ENCODE measurements at regions not wholly inside any gene's neighbourhood (a gene's known extent, or its start where the extent isn't known, plus 50 kb on each side); places are given as distances from the start of the nearest gene placed in this dataset.

DNA sequence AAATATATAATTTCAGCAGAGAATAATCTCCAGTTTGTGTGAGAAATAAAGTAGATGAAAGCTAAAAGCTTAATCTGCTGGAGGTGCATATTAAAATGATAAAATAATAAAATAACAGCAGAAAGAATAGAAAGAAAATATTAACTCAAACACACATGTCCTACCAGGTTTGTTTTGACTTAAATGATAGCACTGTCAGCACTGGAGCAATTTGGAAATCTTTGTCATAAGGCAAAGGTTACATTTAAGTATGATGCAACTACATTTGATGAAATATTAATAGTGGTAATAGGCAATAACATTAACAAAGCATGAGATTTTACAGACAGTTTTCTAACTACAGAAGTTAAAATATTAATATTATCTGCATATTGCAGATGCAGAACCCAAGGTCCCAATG, 2380.1 kb downstream of the PCDH9 start:
- DNase-seq, result no peak

DNA sequence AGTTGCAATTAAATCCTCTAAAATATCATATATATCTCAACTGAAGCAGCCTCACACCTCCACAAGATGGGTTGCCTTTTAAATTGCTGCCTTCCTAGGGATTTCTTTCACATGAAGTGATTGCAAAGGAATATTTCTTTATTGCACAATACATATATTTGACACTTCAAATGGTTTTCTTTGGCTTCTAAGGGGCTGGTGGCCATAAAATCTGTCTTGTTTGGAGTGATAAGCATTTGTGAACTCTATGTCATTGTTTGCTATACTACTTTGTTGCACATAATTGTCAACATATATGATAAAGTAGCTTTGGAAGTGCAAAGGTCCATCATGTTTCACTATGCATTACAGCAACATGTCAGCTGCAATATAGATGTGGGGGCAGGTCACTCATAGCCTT, 2380.9 kb downstream of the PCDH9 start:
- DNase-seq, result no peak

DNA sequence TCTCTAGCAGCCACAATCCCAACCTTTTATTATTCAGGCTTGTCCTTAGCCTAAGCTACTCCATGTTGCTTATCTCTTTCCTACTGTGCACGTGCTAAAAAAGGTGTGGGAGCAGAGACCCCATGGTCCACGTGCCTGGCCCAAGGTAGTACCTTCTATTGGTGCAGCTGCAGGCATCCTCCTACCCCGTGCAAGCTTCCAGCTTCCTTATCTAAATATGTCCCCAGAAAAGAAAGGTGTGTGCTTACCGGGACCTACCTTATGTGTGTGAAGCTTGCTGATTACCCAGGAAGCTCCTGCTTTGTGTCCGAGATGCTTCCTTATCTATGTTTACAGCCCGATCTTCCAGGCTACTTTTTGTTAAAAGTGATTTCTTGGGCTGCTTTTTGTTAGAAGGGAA, 2382.4 kb downstream of the PCDH9 start:
- no peak for DNase-seq

DNA sequence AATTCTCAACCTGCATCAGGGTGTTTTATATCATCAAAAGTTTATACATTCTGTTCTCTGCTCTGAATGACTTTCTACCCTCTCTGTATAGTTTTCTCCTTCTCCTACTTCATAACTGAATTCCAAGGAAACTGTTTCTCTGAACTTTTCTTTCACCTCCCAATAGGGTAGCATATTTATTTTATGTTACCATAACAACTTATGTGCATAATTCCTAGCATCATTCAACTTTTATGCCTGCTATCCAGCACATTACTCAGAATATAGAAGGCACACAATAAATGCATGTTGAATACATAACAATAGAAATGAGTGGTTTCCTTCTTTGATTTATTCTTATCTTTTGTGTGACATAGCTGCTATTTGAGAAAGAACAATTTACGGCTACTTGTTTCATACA, 2385.0 kb downstream of the PCDH9 start:
- no peak for DNase-seq

DNA sequence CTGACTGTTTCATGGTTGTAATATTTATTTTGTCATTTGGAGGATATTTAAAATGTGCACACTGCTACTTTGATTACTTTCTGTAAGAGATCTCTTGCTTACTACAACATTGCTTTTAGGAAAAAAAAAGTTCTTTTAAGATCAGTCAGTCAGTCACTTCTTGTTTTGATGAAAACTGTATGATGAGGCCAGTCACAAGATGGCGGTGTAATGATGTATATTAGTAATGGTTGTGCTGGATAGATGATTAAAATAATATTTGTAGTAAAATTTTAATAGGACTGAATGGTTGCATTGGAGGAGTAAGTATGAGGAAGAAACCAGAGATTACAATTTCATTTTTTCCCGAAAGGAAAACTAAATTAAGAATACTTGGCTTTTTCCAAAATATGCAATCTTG, 2411.1 kb downstream of the PCDH9 start:
- no peak for DNase-seq

DNA sequence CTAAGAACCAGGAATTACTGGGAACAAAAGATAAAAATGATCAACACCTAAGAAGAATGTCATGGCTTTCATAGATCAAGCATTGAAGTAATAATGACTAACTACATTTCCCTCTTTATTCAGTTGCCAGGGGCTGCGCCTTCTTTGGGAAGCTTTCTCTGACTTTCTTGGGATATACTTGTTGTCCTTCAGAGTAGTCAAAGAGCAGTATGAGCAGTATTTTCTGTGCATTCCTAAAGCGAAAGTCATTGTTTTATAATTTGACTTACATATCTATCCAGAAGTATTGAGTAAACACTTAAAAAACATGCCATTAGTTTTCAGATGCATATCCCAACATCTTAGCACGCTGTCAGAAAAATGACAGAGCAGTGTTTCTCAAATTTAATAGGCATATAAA, 2412.4 kb downstream of the PCDH9 start:
- DNase-seq, result peak; percentile 15

DNA sequence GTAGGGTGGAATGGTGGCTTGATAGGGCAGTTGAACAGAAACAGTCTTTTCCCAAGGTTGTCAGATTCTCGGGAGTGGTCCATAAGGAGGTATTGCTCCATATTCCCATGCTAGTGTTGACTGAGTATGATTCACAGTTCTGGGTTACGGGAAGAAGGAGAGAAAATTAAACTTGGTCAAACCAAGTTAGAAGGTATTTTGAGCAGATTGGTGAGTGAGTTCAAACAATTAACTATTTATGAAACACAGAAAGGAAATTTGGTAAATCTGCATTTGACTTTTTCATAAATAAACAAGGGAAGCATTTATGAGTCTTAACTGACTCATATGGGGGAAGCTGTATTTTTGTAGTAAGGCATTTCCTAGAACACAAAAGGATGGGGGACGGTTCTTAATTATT, 2419.4 kb downstream of the PCDH9 start:
- no peak for DNase-seq

DNA sequence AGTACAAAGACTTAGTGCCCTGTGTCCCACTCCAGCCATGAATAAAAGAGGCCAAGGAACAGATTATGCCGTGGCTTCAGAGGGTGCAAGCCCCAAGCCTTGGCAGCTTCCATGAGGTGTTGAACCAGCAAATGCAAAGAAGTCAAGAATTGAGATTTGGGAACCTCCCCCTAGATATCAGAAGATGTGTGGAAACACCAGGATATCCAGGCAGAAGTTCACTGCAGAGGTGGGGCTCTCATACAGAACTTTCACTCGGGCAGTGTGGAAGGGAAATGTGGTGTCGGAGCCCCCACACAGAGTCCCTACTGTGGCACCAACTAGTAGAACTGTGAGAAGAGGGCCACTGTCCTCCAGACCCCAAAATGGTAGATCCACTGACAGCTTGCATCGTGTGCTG, 2421.4 kb downstream of the PCDH9 start:
- DNase-seq, result no peak

DNA sequence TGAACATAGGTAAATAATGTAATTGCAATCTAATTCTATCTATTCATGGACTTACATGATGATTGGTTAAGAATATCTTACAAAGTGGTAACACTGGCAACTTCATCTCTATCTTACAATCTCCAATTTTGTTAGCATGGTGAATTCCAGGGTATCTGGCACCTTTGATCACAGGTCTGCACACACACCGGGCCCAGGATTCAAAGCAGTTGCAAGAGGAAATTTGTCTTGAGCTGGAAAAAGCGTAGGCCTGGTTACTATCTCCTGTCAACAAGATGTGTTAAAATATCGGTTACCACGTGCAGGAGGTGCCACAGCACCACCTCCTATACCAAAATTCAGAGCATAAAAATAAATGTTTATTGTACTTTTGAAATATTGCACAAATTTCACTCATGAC, 2428.4 kb downstream of the PCDH9 start:
- no peak for DNase-seq

DNA sequence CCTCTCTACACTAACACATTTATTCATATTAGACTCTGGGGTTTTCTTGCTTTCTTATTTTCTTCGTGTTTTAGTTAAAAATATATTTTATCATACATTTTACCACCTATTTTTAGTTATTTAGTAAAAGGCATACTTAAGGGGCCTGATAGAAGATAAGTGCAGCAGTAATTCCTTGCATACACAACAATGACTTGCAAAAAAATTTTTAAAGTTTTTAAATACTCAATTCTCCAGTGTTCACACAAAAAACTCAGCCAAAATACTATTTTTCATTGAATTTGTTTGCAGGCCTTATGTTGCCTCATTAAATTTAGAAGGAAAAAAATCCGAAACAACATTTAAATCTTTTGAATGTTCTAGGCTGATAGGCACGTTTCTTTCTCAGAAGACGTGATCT, 2431.7 kb downstream of the PCDH9 start:
- DNase-seq, result no peak

DNA sequence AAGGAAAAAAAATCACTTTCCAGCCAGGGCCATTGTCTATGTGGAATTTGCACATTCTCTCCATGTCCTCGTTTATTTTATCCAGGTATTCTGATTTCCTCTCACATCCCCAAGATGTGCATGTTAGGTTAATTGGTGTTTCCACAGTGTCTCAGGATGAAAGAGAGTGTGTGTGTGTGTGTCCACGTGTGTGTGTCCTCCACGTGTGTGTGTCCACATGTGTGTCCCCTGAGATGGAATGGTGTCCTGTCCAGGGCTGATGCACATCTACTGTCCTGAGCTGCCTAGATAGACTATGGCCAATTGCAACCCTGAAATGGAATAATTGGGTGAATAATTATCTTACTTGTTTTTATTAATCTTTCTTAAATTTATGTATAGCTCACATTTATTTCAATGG, 2436.5 kb downstream of the PCDH9 start:
- no peak for DNase-seq

DNA sequence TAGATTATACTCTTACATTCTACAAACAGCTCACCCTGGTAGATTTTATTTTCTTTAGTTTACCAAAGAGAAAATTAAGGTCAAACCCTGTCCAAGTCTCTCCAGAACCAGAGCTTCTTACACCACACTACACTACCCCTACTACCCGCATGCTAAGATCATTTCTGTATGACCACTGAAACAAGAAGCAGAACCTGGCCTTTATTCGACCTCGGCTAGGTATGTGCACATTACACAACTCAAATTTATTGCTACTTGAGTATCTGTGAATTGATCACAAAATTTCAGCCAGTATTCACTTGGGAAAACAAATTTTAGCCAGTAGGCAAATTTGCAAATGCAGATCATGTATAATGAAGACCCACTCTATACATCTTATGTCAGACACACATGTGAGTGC, 2437.0 kb downstream of the PCDH9 start:
- DNase-seq, result no peak

DNA sequence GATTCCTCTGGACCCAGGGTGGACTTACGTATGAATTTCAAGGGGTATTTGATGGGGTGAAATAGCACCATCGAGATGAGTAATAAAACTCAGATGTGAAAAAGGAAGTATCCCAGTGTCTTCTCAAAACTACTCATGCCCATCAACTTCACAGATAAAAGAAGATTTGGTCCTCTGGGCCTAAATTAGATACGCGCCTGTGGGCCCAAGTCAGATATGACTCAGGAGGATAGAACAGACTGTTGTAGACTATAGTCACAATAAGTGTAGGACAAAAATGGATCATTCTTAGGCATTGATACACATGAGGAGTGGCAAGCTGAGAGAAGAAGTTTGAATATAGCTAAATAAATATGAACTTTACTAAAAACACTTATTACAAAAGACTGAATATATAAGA, 2438.8 kb downstream of the PCDH9 start:
- DNase-seq, result no peak

DNA sequence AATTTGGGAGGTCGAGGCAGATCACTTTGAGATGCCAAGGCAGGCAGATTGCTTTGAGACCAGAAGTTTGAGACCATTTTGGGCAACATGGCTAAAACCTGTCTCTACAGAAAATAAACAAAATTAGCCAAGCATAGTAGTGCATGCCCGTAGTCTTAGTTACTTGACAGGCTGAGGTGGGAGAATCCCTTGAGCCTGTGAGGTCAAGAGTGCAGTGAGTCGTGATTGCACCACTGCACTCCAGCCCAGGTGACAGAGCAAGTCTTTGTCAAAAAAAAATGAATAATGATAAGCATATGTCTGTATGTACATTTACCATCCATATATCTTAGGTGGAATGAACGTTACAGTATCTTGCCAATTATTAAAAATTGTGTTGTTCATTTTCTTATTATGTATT, 2447.7 kb downstream of the PCDH9 start:
- DNase-seq, result no peak

DNA sequence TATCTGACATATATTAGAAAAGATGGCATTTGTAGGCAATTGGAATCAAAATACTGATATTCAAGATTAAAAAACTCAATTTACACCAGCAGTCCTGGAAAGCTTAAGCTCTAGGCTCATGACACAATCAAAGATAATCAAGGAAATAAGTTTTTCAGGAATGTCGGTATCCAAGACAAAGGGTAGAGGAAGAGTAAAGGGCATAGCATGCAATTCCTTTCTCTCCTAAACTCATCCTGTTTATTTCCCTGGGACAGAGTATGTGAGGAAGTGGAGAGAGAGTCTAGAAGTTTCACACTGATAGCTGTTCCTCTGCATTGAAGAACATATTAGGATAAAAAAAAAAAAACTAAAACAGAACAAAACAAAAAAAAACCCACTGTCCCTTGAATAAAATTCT, 2452.1 kb downstream of the PCDH9 start:
- no peak for DNase-seq

DNA sequence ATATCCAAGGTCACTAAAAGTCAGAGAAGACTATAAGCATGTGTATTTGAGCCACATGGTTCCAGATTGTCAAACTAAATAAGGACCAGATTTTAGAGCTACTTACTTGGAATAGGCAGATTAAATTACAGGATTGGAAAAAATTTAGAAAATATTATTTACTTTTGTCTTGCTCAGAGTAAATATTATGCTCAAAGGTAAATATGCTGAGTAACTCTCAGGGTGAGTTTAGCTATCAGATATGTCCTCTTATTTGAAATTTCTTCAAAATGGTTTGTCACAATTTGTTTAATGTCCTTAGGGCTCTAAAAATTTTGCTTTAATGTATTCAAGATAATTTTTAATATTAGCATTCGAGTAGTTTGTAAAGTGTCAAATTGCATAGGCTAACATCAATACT, 2455.2 kb downstream of the PCDH9 start:
- no peak for DNase-seq

DNA sequence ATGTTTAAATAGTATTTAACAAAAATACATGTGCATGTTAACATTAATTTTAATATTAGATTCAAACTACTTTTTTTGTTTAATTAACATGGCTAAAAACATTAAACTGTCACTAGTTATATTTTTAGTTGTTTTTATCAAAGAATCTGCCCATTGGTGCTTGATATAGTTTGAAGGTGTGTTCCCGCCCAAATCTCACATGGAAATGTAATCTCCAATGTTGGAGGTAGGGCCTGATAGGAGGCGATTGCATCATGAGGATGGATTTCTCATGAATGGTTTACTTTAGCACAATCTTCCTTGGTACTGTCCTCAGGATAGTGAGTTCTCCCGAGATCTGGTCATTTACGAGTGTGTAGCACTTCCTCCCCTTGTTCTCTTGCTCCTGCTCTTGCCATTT, 2459.4 kb downstream of the PCDH9 start:
- no peak for DNase-seq

DNA sequence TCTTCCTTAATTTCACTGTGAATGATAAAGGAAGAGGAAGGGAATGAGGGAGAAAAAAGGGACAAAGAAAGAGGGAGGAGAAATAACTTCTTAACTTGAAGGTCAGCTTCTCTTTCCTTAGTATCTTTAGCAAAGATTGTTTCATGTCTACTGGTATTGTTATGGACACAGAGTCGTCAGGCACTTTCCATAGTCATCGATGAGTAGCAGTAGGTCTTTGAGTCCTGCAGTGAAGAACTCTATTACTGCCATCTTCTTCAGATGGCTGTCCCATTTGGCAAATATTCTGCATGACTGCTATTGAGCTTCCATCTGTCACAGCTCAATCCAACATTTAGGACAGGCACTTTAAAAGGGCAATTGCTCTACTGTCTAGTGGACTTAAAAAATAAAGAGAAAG, 2463.1 kb downstream of the PCDH9 start:
- DNase-seq, result no peak

DNA sequence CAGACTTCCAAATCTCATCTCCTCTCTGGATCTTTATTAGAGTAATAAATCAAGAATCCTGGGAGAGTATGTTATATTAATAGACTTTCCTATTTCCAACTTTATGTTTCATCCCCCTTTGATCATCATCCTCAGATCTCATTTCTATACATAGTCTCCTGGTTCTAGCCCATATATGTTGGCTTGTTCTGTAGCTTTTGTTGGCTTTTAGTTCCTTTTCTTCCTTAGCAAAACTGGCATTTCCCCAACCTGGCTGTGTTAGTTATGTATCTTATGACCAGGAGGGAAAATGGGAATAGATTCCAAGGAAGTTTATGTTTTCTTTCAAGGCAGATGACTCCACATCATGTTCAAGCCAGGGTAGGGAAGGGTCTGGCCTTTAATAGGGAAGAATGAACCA, 2464.5 kb downstream of the PCDH9 start:
- DNase-seq, result no peak

DNA sequence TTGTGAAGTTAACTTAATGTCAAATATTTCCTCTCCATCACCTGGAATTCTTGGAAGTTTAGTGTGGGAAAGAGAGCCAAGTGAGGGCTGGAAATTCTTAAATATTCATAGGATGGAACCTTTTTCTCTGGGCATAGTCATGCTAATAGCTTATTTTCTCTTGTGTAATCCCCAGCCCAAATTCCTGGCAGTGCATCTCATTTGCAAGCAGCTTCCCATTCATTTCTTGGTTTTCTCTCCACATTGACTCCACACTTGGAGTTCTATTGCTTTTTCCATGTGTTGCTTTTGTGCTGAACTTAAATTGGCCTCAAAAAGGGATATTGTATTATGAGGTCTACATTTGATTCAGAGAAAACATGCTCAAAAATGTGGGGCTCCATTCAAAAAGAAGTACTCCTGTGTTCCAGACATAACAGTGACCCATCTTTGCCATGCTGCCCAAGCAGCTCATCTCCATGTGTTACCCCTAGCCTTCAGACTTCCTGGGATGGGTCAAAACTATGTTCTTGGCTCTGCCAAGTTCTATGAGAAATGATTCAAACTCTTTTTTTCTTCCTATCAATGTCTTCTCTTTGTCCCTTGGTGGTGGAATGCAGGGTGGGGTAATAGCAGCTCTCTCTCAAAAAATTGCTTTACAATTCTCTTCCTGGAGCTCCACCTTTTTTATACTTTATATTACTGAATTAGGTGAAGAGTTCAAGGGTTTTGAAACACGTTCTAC, 2471.5 kb downstream of the PCDH9 start:
- DNase-seq, result no peak

DNA sequence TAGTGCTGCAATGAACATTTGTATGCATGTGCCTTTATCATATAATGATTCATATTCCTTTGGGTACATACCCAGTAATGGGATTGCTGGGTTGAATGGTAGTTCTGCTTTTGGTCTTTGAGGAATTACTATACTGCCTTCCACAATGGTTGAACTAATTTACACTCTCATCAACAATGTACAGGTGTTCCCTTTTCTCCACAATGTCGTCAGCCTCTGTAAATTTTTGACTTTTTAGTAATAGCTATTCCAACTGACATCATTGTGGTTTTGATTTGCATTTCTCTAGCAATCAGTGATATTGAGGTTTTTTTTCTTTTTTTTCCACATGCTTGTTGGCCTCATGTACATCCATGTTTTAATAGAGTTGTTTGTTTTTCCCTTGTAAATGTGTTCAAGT, 2473.5 kb downstream of the PCDH9 start:
- no peak for DNase-seq

DNA sequence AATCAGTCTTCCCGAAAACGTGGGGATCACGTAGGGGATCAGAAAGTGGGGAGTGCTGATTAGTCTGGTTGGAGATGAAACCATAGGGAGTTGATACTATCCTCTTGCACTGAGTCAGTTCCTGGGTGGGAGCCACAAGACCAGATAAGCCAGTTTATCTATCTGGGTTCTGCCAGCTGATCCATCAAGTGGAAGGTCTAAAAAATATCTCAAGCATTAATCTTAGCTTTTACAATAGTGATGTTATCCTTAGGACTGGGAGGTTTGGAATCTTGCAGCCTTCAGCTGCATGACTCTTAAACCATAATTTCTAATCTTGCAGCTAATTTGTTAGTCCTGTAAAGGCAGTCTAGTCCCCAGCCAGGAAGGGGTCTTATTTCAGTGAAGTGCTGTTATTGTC, 2474.2 kb downstream of the PCDH9 start:
- no peak for DNase-seq

DNA sequence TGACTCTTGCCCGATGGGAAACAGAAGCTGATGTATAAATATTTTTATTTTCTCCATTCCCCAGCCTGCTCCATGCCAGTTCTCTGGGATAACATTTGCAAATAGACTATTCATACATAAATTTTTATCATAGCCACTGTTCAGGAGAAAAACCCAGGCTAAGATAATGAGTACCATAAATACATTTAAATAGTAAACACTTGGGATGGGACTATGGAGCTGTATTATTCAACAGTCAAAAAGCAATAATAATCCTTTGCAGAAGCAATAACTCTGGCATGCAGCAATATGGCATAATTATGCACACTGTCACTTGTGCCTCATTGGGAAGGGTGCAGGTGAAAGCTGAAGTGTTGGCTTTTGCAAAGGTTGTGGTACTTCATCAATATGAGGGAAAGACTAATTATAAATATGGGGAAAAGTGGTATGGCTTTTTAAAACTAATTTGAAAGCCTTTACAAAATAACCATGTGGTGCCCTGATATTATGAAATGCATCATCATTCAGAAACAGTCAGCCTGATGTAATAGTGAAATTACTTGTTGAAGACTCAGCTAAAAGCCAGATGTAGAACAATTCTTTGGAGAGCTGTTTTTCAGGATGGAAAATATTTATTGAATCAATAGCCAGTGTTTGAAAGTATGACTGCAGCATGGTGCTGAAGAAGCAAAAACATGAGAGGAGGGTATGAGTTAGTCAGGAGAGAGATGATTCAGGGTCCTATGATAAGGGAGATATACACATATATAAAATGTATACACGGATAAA, 2476.7 kb downstream of the PCDH9 start:
- DNase-seq, result no peak

DNA sequence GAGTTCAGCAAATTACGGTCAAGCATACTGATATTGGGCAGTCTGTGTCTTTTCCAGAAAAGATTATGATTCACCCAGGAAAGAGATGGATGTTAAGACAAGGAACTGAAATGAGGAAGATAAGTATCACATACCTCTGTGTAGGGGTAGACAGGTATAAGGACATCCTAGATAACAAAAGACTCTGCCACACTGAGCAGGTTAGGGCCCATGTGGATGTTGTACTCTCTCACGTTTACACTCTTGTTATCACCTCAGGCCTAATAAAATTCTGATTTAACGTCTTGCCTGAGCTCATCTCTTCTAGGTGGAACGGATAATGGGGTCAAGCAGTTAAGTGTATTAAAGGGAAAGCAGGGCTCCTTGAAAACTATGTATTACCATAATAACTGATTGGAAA, 2480.8 kb downstream of the PCDH9 start:
- no peak for DNase-seq

DNA sequence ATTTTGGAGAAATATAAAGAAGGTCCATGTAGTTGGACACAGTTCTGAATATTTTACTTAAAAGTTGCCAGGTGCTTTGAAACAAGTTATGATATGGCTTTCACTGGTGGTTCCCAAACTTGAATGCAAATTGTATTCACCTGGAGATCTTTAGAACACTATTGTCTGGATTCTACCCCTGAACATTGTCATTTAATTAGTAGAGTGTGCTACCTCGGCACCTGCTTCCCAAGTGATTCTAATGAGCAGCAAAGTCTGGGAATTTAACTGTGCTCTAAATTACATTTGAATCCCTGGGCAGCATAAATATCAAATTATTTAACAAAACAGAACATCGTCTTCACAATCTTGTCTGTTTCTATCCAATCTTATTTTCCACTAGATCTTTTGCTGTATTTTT, 2483.3 kb downstream of the PCDH9 start:
- no peak for DNase-seq

Data from amniotic stem cell (primary cell).